Endodermal cell (in vitro differentiated cells): ENCODE measurements at regions not wholly inside any gene's neighbourhood (a gene's known extent, or its start where the extent isn't known, plus 50 kb on each side); places are given as distances from the start of the nearest gene placed in this dataset.
A peak's percentile ranks its signal among the peaks of the same experiment; 100 is the strongest.

Source experiments
- DNase-seq: peaks from one replicate; pipeline ENCODE4 v3.0.0-alpha.2; 2017
- H3K27ac ChIP-seq: 2 replicates; pipeline ENCODE4 v1.5.1; 2013; ENCODE audit warnings: mild to moderate bottlenecking, low read depth, low read length, moderate library complexity
- H3K27me3 ChIP-seq: 2 replicates; pipeline ENCODE4 v1.6.1; 2013; ENCODE audit warnings: mild to moderate bottlenecking, low read length, moderate library complexity; ENCODE audit not compliant: insufficient read depth, control insufficient read depth, poor library complexity, severe bottlenecking
- H3K36me3 ChIP-seq: 2 replicates; pipeline ENCODE4 v1.7.0; 2013; ENCODE audit warnings: mild to moderate bottlenecking, low read length, moderate library complexity; ENCODE audit not compliant: control insufficient read depth, insufficient read depth
- H3K4me1 ChIP-seq: one replicate; pipeline ENCODE4 v1.7.0; 2013; ENCODE audit warnings: low read length; ENCODE audit not compliant: control insufficient read depth, insufficient read depth
- H3K4me3 ChIP-seq: 2 replicates; pipeline ENCODE4 v1.5.1; 2013; ENCODE audit warnings: mild to moderate bottlenecking, low read length, moderate library complexity
- H3K9ac ChIP-seq: 2 replicates; pipeline ENCODE4 v1.6.1; 2013; ENCODE audit warnings: mild to moderate bottlenecking, low read length, moderate library complexity; ENCODE audit not compliant: poor library complexity, severe bottlenecking; ENCODE audit errors: extremely low read depth
- H3K9me3 ChIP-seq: 2 replicates; pipeline ENCODE4 v1.6.1; 2013; ENCODE audit warnings: mild to moderate bottlenecking, low read length, moderate library complexity; ENCODE audit not compliant: control insufficient read depth
- H3K27ac Mint-ChIP-seq: 2 replicates; pipeline ENCODE4 v1.8.0; 2020; ENCODE audit warnings: mixed read lengths
- H3K27me3 Mint-ChIP-seq: 2 replicates; pipeline ENCODE4 v1.8.0; 2021; ENCODE audit warnings: mild to moderate bottlenecking, mixed read lengths; ENCODE audit not compliant: insufficient read depth
- H3K36me3 Mint-ChIP-seq: 2 replicates; pipeline ENCODE4 v1.8.0; 2020; ENCODE audit warnings: low read depth, mixed read lengths
- H3K4me1 Mint-ChIP-seq: 2 replicates; pipeline ENCODE4 v1.8.0; 2020; ENCODE audit warnings: mixed read lengths
- H3K4me3 Mint-ChIP-seq: 2 replicates; pipeline ENCODE4 v1.8.0; 2020; ENCODE audit warnings: mild to moderate bottlenecking, moderate library complexity, mixed read lengths
- H3K9me3 Mint-ChIP-seq: 2 replicates; pipeline ENCODE4 v1.8.0; 2020; ENCODE audit warnings: mild to moderate bottlenecking, mixed read lengths
- CTCF ChIP-seq: fragments of 200-600 bp; sonication (generic); conservative IDR thresholded peaks from 2 replicates; pipeline ENCODE4 v1.5.0; 2021; ENCODE audit warnings: antibody characterized with exemption, mild to moderate bottlenecking
- WGBS, 2 experiments: methylation state at CpG; one replicate each; pipeline versions ENCODE4 v1.1.5 to v1.1.7; 2013; ENCODE audit warnings: missing lambda C conversion rate in 2 of 2, mixed read lengths in 1 of 2; ENCODE audit not compliant: insufficient coverage in 1 of 2, insufficient read length in 1 of 2; 5-methylcytosine and 5-hydroxymethylcytosine counted together

GRCh38 chr3:22923711-22924110 is 279.4 kb upstream of the UBE2E2 start:
- Histone ChIP-seq H3K27me3 (no peaks in the 10 kb centered on the region), H3K9me3 (no peaks in the 10 kb centered on the region), H3K4me3 (no peak overlapping the region), H3K27ac (no peak overlapping the region), H3K4me1 (no peaks in the 10 kb centered on the region), H3K9ac (no peak overlapping the region), H3K36me3 (no peaks in the 10 kb centered on the region)
- H3K27ac Mint-ChIP-seq, result no peak overlapping the region
- H3K4me1 Mint-ChIP-seq, result peaks cover 3% of the 10 kb centered on the region
- H3K9me3 Mint-ChIP-seq, result no peaks in the 10 kb centered on the region
- H3K36me3 Mint-ChIP-seq, result no peaks in the 10 kb centered on the region
- DNase-seq, result no peak
- no peak overlapping the region for H3K4me3 Mint-ChIP-seq
- WGBS, 2 experiments, result 86% methylated on average over 2 of the region's 2 CpGs; no CpG with 5 or more reads in 1 of the 2 experiments
- no peaks in the 10 kb centered on the region for H3K27me3 Mint-ChIP-seq
- TF ChIP-seq CTCF, result no peak

- no peaks in the 10 kb centered on the region for H3K36me3 ChIP-seq
- H3K4me3 Mint-ChIP-seq, result no peak overlapping the region
- no peaks in the 10 kb centered on the region for H3K9me3 Mint-ChIP-seq
- no peak for DNase-seq
- H3K27me3 ChIP-seq, result no peaks in the 10 kb centered on the region
- H3K27ac ChIP-seq, result no peak overlapping the region
- no peak for TF ChIP-seq CTCF
- H3K4me1 ChIP-seq, result no peaks in the 10 kb centered on the region
- no peaks in the 10 kb centered on the region for H3K36me3 Mint-ChIP-seq
- H3K4me3 ChIP-seq, result no peak overlapping the region
- H3K9me3 ChIP-seq, result no peaks in the 10 kb centered on the region
- no peak overlapping the region for H3K9ac ChIP-seq
- 90 to 100% methylated on average over 1 to 8 of the region's 8 CpGs for WGBS, 2 experiments
- peaks cover 3% of the 10 kb centered on the region for H3K4me1 Mint-ChIP-seq
- H3K27me3 Mint-ChIP-seq, result no peaks in the 10 kb centered on the region
- H3K27ac Mint-ChIP-seq, result no peak overlapping the region
These were observed 274.7 kb upstream of the UBE2E2 start for GRCh38 chr3:22928216-22929110.

GRCh38 chr3:22933051-22933840 is 269.9 kb upstream of the UBE2E2 start:
- Mint-ChIP-seq H3K4me1 (peaks cover 2% of the 10 kb centered on the region), H3K4me3 (no peak overlapping the region), H3K27me3 (peaks cover 5% of the 10 kb centered on the region), H3K9me3 (no peaks in the 10 kb centered on the region), H3K36me3 (no peaks in the 10 kb centered on the region), H3K27ac (no peak overlapping the region)
- H3K4me1 ChIP-seq, result no peaks in the 10 kb centered on the region
- no peak overlapping the region for H3K9ac ChIP-seq
- no peak for DNase-seq
- no peak overlapping the region for H3K4me3 ChIP-seq
- 91 to 96% methylated on average over 3 to 5 of the region's 5 CpGs for WGBS, 2 experiments
- no peak overlapping the region for H3K27ac ChIP-seq
- no peaks in the 10 kb centered on the region for H3K36me3 ChIP-seq
- TF ChIP-seq CTCF, result peak; percentile 61
- no peaks in the 10 kb centered on the region for H3K27me3 ChIP-seq
- H3K9me3 ChIP-seq, result no peaks in the 10 kb centered on the region
